ENCODE measurements at regions not wholly inside any gene's neighbourhood (a gene's known extent, or its start where the extent isn't known, plus 50 kb on each side); places are given as distances from the start of the nearest gene placed in this dataset.

DNA sequence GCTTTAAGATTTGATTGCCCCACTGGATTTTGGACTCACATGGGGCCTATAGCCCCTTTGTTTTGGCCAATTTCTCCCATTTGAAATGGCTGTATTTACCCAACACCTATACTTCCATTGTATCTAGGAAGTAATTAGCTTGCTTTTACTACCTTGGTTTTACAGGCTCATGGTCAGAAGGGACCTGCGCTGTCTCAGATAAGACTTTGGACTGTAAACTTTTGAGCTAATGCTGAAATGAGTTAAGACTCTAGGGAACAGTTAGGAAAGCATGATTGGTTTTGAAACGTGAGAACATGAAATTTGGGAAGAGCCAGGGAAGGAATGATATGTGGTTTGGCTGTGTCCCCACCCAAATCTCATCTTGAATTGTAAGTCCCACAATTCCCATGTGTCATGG, 419.0 kb upstream of the TMPO start:
- Histone ChIP-seq H3K9ac (ENCODE audit: low read length) (no peak overlapping the region), H4K20me1 (ENCODE audit: insufficient read depth) (no peaks in the 10 kb centered on the region), H3K4me3 (ENCODE audit: low read length) (no peak overlapping the region), H3K36me3 (ENCODE audit: insufficient read depth, low read length) (no peaks in the 10 kb centered on the region), H3K27ac (ENCODE audit: low read length) (no peak overlapping the region), H3K79me2 (replicated peaks; ENCODE audit: insufficient read depth, low read length) (no peaks in the 10 kb centered on the region), H3K9me2 (ENCODE audit: insufficient read depth, low read length) (no peaks in the 10 kb centered on the region), H3K27me3 (ENCODE audit: insufficient read depth, low read depth, low read length) (no peaks in the 10 kb centered on the region), H3K9me3 (ENCODE audit: low read length) (no peaks in the 10 kb centered on the region), H3K4me2 (ENCODE audit: low read length) (no peak overlapping the region), H2AFZ (ENCODE audit: low read depth, low read length) (no peak overlapping the region), H3F3A (ENCODE audit: insufficient read depth, low read length, poor library complexity, severe bottlenecking) (no peaks in the 10 kb centered on the region)
- TF ChIP-seq EP300 (conservative IDR thresholded peaks at IDR 0.05; ENCODE audit: poor library complexity, severe bottlenecking) (no peak), POLR2AphosphoS5 (IDR thresholded peaks at IDR 0.05) (no peak), MXI1 (conservative IDR thresholded peaks at IDR 0.05; ENCODE audit: poor library complexity, severe bottlenecking) (no peak), EZH2 (IDR thresholded peaks at IDR 0.05; ENCODE audit: borderline replicate concordance, insufficient read depth, low read length, poor library complexity, severe bottlenecking) (no peak), CTCF (IDR thresholded peaks at IDR 0.05; ENCODE audit: poor library complexity, severe bottlenecking) (no peak), REST (IDR thresholded peaks at IDR 0.05; ENCODE audit: borderline replicate concordance) (no peak), RAD21 (conservative IDR thresholded peaks at IDR 0.05) (no peak), SMC3 (conservative IDR thresholded peaks at IDR 0.05; ENCODE audit: poor library complexity) (no peak), TAF1 (IDR thresholded peaks at IDR 0.05; ENCODE audit: low read depth) (no peak)

DNA sequence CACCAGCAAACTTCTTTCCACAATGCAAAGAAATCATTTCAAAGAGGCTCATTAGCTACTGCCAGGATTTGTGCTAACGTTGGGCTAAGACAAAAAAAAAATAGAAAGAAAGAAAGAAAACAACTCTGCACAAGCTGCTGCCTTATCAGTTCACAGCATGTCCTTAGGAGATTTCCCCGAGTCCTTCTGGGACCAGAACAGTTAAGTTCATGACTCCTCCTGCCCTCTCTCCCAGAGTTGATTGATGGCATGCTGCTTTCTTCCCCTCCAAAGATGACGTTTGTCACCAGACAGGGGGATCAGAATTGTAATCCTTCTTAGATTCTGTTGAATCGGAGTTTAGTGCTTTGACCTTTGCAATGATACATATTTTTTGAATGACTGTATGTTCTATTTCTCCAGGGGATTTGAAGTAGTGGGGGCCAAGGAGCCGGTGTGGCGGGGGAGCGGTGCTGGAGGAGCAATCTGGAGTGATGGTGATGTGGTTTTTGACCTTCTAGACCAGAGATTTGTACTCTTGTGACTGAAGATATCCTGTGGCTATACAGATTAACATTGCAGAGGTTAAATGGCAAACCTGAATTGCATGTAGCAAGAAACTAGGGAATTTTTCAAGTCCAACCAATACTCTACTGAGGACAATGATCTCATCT, 409.2 kb upstream of the TMPO start:
- Histone ChIP-seq H3K9me3 (ENCODE audit: low read length) (no peaks in the 10 kb centered on the region), H3K27me3 (ENCODE audit: insufficient read depth, low read depth, low read length) (no peaks in the 10 kb centered on the region), H3K9ac (ENCODE audit: low read length) (no peak overlapping the region), H3K27ac (ENCODE audit: low read length) (no peak overlapping the region), H3K9me2 (ENCODE audit: insufficient read depth, low read length) (no peaks in the 10 kb centered on the region), H3F3A (ENCODE audit: insufficient read depth, low read length, poor library complexity, severe bottlenecking) (no peaks in the 10 kb centered on the region), H2AFZ (ENCODE audit: low read depth, low read length) (no peak overlapping the region), H3K36me3 (ENCODE audit: insufficient read depth, low read length) (no peaks in the 10 kb centered on the region), H3K4me2 (ENCODE audit: low read length) (no peak overlapping the region), H3K79me2 (replicated peaks; ENCODE audit: insufficient read depth, low read length) (no peaks in the 10 kb centered on the region), H3K4me3 (ENCODE audit: low read length) (no peak overlapping the region), H4K20me1 (ENCODE audit: insufficient read depth) (no peaks in the 10 kb centered on the region)
- no peak for TF ChIP-seq SMC3 (conservative IDR thresholded peaks at IDR 0.05; ENCODE audit: poor library complexity)
- TF ChIP-seq EP300 (conservative IDR thresholded peaks at IDR 0.05; ENCODE audit: poor library complexity, severe bottlenecking), result peak; percentile 22
- no peak for TF ChIP-seq REST (IDR thresholded peaks at IDR 0.05; ENCODE audit: borderline replicate concordance)

All from neural cell (in vitro differentiated cells).